ENCODE measurements at regions not wholly inside any gene's neighbourhood (a gene's known extent, or its start where the extent isn't known, plus 50 kb on each side); places are given as distances from the start of the nearest gene placed in this dataset.

DNA sequence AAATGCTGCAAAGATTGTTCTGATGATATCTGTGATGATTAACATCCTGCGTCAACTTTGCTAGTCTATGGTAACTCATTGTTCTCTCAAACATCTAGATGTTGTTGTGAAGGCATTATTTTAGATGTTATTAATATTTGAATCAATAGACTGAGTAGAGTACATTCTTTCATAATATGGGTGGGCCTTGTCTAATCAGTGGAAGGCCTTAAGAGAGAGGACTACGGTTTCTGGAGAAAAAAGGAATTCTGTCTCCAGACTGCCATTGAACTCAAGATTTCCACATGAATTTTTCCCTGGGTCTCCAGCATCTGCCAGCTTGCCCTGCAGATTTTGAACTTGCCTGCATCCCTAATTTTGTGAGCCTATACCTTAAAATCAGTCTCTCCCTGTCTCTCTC, 2381.1 kb upstream of the AGA start:
- H3K4me1 ChIP-seq (ENCODE audit: insufficient read depth, low read length) = no peaks in the 10 kb centered on the region
- no peak overlapping the region for H2AFZ ChIP-seq (ENCODE audit: low read length)
- DNase-seq (ENCODE audit: low spot score) (no peak), FAIRE-seq (no peak), ATAC-seq (no peak)
- no peak overlapping the region for H3K4me2 ChIP-seq (ENCODE audit: low read depth, low read length)
- H3K9me3 ChIP-seq (ENCODE audit: low read length) = peaks cover 3% of the 10 kb centered on the region; the same call in 1 of the 2 replicates
- in situ Hi-C loops (cut with HindIII; ENCODE audit: extremely low pct_ligation_motif_present, low pct_unique_long_range_greater_than_20kb) = no loop called here
- no peak overlapping the region for H3K9ac ChIP-seq (ENCODE audit: insufficient read depth, low read depth, low read length)
- no peaks in the 10 kb centered on the region for H3K79me2 ChIP-seq (ENCODE audit: insufficient read depth, low read length)
- no TSS peak for BruUV-seq (replicated peaks)
- H3K27me3 ChIP-seq (ENCODE audit: control insufficient read depth in 1 of 2, insufficient read depth in 2 of 2, low read length in 2 of 2) = no peaks in the 10 kb centered on the region
- intact Hi-C loops (cut with micrococcal nuclease; ENCODE audit: unreplicated experiment) = no loop called here
- no peaks in the 10 kb centered on the region for H3K36me3 ChIP-seq (replicated peaks in 1 of 2; ENCODE audit: control insufficient read depth in 1 of 2, insufficient read depth in 2 of 2, low read length in 2 of 2)
- ChIA-PET POLR2A (no interaction called here), CTCF (ENCODE audit: low intra/inter-chr PET ratio, low total read pairs) (no interaction called here)
- no peak overlapping the region for H3K27ac ChIP-seq (ENCODE audit: extremely low read length, insufficient read depth, low read length)
- no peak overlapping the region for H3K4me3 ChIP-seq (replicated peaks in 1 of 3; ENCODE audit: insufficient read depth in 1 of 3, low read depth in 2 of 3, low read length in 3 of 3)
- 0% methylated on average over 2 of the region's 2 CpGs for WGBS (ENCODE audit: low lambda C conversion rate)
- no peak for TF ChIP-seq ZNF414 (CRISPR knock-in tag; IDR thresholded peaks at IDR 0.05)
- TF ChIP-seq ZNF513 (CRISPR knock-in tag; conservative IDR thresholded peaks at IDR 0.05) = no peak
- TF ChIP-seq ZNF784 (CRISPR knock-in tag; IDR thresholded peaks at IDR 0.05; ENCODE audit: borderline replicate concordance) = no peak
- H4K20me1 ChIP-seq (ENCODE audit: insufficient read depth, low read length) = no peaks in the 10 kb centered on the region

GRCh38 chr4:179831274-179831673, 2389.0 kb upstream of the AGA start:
- in situ Hi-C loops (cut with HindIII; ENCODE audit: extremely low pct_ligation_motif_present, low pct_unique_long_range_greater_than_20kb) = no loop called here
- H2AFZ ChIP-seq (ENCODE audit: low read length) = no peak overlapping the region
- ATAC-seq (no peak), DNase-seq (ENCODE audit: low spot score) (no peak), FAIRE-seq (no peak)
- H4K20me1 ChIP-seq (ENCODE audit: insufficient read depth, low read length) = no peaks in the 10 kb centered on the region
- intact Hi-C loops (cut with micrococcal nuclease; ENCODE audit: unreplicated experiment) = no loop called here
- BruUV-seq (replicated peaks) = no TSS peak
- H3K9ac ChIP-seq (ENCODE audit: insufficient read depth, low read depth, low read length) = no peak overlapping the region
- POLR2A ChIA-PET = no interaction called here
- peaks cover 3% of the 10 kb centered on the region; the same call in 1 of the 2 replicates for H3K9me3 ChIP-seq (ENCODE audit: low read length)
- H3K4me1 ChIP-seq (ENCODE audit: insufficient read depth, low read length) = no peaks in the 10 kb centered on the region
- no peaks in the 10 kb centered on the region for H3K36me3 ChIP-seq (replicated peaks in 1 of 2; ENCODE audit: control insufficient read depth in 1 of 2, insufficient read depth in 2 of 2, low read length in 2 of 2)
- no peak overlapping the region for H3K4me2 ChIP-seq (ENCODE audit: low read depth, low read length)
- no peak overlapping the region for H3K4me3 ChIP-seq (replicated peaks in 1 of 3; ENCODE audit: insufficient read depth in 1 of 3, low read depth in 2 of 3, low read length in 3 of 3)
- TF ChIP-seq ZNF382 (CRISPR knock-in tag; IDR thresholded peaks at IDR 0.05; ENCODE audit: borderline replicate concordance) = no peak
- TF ChIP-seq ATF7 (IDR thresholded peaks at IDR 0.05) = peak; percentile 98
- TF ChIP-seq ATF7 (CRISPR knock-in tag; IDR thresholded peaks at IDR 0.05) = no peak
- peak; percentile 92 for TF ChIP-seq CREB1 (IDR thresholded peaks at IDR 0.05)
- no peak for TF ChIP-seq CREB1 (CRISPR knock-in tag; IDR thresholded peaks at IDR 0.05)
- no peaks in the 10 kb centered on the region for H3K27me3 ChIP-seq (ENCODE audit: control insufficient read depth in 1 of 2, insufficient read depth in 2 of 2, low read length in 2 of 2)
- no peaks in the 10 kb centered on the region for H3K79me2 ChIP-seq (ENCODE audit: insufficient read depth, low read length)
- CTCF ChIA-PET (ENCODE audit: low intra/inter-chr PET ratio, low total read pairs) = no interaction called here
- WGBS (ENCODE audit: low lambda C conversion rate) = 4% methylated on average over 3 of the region's 4 CpGs
- H3K27ac ChIP-seq (ENCODE audit: extremely low read length, insufficient read depth, low read length) = no peak overlapping the region

All from HepG2 (cell line).